ENCODE measurements at regions not wholly inside any gene's neighbourhood (a gene's known extent, or its start where the extent isn't known, plus 50 kb on each side); places are given as distances from the start of the nearest gene placed in this dataset.
A peak's percentile ranks its signal among the peaks of the same experiment; 100 is the strongest.
"Not testable (repeated sequence)": the region's sequence is repeated elsewhere in the genome, so short reads cannot be mapped to it uniquely, and the experiment has no call there.

DNA sequence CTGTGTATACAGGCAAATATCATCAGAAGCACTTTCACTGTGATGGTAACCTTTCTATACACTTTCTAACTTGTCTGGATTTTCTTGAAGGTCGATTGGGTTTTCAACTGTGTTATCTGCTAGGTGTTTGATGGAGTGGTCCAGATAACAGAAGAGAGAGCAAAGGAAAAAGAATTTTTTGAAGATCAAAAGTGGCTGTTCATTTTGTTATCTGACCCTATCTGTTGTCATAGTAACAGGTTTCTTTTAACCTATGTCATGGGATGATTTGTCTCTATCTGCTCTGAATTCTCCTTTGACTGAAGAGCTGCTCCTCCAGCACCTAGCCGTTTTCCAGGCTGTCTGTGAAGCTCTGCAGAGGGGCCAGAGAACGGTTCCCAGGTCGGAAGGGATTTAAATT, 77.8 kb upstream of the IRX2 start:
- DNase-seq = no peak

- no peak for DNase-seq
Observed at GRCh38 chr5:2818936-2819335, 67.5 kb upstream of the IRX2 start.

DNA sequence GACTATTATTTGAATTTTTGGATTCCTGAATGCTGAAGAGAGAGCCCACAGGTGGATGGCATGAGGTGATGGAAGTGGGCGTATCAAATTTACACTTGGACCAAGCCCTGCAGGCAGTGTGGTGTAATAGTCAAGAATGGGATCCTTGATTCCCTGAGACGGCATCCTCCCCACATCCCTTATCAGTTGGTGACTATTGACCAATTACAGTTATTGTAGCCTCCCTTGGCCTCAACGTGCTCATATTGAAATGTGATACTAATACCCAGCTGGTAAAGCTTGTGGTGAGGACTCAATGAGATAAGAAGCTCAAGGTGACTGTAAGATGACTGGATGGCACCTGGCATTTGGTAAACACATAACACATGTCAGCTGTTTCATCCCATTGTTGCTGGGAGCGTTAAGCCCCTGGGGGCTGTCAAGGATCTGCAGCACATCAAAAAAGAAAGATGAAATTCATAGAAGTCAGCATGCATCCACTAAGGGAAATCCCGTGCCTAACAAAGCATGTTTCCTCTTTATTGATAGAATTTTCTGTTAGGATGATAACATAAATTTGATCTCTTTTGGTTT, 65.6 kb upstream of the IRX2 start:
- DNase-seq = no peak

DNA sequence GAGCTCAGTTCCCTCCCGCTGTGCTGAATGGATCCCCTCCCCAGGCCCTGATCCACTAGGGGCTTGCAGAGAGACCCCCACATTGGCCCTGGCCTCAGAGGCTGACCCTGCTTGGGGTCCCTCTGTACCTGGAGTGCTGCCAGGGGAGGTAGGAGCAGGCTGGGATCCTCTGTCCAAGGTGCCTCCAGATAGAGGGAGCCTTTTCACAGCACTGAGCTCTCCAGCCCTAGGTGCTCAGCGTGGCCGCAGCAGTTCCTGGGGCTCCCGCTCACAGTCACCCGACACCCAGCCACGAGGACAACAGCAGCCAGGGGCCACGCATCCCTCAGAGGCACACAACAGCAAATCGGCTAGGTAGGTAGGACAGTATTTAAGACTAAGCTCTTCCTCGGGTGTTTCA, 62.2 kb upstream of the IRX2 start:
- DNase-seq = no peak

DNA sequence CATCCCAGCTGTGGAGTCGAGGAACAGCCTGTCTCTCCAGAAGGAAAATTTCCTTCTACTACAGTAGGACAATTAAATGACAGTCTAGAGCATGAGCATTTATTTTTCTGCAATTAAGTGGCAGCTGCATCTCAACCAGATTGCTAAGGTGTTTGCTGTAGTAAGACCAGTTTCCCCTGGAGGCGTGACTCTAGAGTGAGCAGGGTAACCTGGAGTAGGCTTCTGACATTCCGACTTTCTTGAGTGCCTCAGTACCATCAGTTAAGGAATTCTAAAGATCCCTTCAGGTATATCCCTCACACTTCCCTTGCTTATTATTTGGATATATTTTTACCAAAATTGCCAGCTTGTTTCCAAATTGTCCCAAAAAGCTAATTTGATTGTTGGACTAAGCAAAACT, 59.2 kb upstream of the IRX2 start:
- no peak for DNase-seq

DNA sequence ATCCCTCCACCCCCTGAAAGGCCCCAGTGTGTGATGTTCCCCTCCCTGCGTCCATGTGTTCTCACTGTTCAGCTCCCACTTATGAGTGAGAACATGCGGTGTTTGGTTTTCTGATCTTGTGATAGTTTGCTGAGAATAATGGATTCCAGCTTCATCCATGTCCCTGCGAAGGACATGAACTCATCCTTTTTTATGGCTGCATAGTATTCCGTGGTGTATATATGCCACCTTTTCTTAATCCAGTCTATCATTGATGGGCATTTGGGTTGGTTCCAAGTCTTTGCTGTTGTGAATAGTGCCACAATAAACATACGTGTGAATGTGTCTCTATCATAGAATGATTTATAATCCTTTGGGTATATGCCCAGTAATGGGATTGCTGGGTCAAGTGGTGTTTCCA, 55.8 kb upstream of the IRX2 start:
- DNase-seq = not testable (repeated sequence)

DNA sequence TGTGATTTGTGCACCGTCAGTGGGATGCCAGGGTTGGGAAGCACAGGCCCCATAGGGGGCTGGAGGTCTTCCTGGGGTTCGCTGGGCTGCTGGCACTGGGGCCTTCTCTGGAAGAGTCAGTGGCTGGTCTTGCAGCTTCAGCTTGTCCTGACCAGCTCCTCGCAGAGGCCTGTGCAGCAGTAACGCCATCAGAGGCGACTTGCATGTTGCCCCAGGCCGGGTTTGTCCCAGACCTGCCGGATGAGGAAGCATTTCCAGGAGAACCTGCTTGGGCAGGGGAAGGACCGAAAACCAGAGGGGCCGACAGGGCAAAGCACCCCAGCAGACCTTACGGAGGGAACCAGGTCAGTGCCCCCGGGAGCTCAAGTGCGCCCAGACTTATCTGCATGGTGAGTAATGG, 54.7 kb upstream of the IRX2 start:
- no peak for DNase-seq

GRCh38 chr5:2805080-2805479, 53.6 kb upstream of the IRX2 start:
- no peak for DNase-seq

GRCh38 chr5:2803751-2804150, 52.3 kb upstream of the IRX2 start:
- no peak for DNase-seq

DNA sequence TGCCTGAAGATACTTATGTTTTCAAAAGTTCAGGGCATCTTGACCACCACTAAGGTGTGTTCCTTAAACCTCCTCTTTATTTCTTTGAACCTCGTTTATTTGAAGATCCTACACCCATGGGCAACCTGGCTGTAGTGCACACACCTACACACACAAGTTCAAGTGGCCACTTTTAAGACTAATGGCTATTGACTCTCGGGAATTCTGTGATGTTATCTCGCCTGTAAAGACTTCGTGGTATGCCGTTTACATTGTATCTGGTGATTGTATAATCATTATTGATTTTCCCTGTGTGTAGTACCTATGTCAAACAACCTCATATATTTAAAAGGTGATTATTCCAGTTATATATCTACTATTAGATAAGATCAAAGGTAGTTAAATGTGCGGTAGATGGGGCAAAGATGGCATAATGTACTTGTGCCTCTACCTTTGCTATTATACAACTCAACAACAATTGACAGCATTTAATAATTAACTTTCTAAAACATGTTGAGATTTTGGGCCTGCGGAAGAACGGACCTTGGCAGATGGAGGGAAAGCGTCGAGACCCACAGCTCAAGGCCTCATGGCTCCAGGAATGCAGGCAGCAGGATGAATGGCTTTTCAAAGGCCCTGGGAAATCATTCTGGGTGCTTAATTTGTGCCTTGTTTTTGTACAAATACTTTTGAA, 51.4 kb upstream of the IRX2 start:
- DNase-seq = peak; percentile 43

- peak; percentile 79 for DNase-seq
Observed at GRCh38 chr5:2801577-2802525, 50.4 kb upstream of the IRX2 start.
